HepG2 (cell line): ENCODE measurements at regions not wholly inside any gene's neighbourhood (a gene's known extent, or its start where the extent isn't known, plus 50 kb on each side); places are given as distances from the start of the nearest gene placed in this dataset.

Source experiments
- CBX1 ChIP-seq: IDR thresholded peaks from one replicate; pipeline ENCODE4 v1.6.1; 2016; ENCODE audit warnings: antibody characterized with exemption, low read depth
- EZH2 ChIP-seq: conservative IDR thresholded peaks from 2 replicates; pipeline ENCODE4 v1.6.1; 2012; ENCODE audit warnings: mild to moderate bottlenecking, low read depth, low read length, moderate library complexity
- MTA3 ChIP-seq: sonication (generic); formaldehyde crosslinking; IDR thresholded peaks from 2 replicates; pipeline ENCODE4 v1.4.0; 2020; ENCODE audit warnings: missing genetic modification reagents
- MTF1 ChIP-seq: sonication (generic); formaldehyde crosslinking; IDR thresholded peaks from 2 replicates; pipeline ENCODE4 v1.5.0; 2020; ENCODE audit warnings: missing genetic modification reagents
- ONECUT2 ChIP-seq: sonication (generic); formaldehyde crosslinking; IDR thresholded peaks from 2 replicates; pipeline ENCODE4 v1.4.0; 2020; ENCODE audit warnings: missing genetic modification reagents
- POLR2A ChIP-seq, 2 experiments: IDR thresholded peaks; 2 replicates each; pipeline ENCODE4 v1.6.1; 2011; ENCODE audit warnings: low read depth in 2 of 2, low read length in 2 of 2, mild to moderate bottlenecking in 1 of 2, moderate library complexity in 1 of 2; ENCODE audit not compliant: insufficient read depth in 1 of 2
- TCF7L2 ChIP-seq: IDR thresholded peaks from 2 replicates; pipeline ENCODE4 v1.6.1; 2011; ENCODE audit warnings: mild to moderate bottlenecking, low read depth, low read length, moderate library complexity
- TOE1 ChIP-seq: sonication (generic); formaldehyde crosslinking; IDR thresholded peaks from 2 replicates; pipeline ENCODE4 v1.4.0; 2020; ENCODE audit warnings: mild to moderate bottlenecking, missing genetic modification reagents
- YY1 ChIP-seq: IDR thresholded peaks from 2 replicates; pipeline ENCODE4 v1.6.1; 2011; ENCODE audit warnings: low read length, low read depth, moderate library complexity, mild to moderate bottlenecking; ENCODE audit not compliant: insufficient read depth, insufficient replicate concordance
- ZNF337 ChIP-seq: sonication (generic); formaldehyde crosslinking; IDR thresholded peaks from 2 replicates; pipeline ENCODE4 v1.5.1; 2020; ENCODE audit warnings: missing genetic modification reagents, low read depth, mild to moderate bottlenecking, borderline replicate concordance
- TF ChIP-seq, protein P1 (sequence below): sonication (generic); formaldehyde crosslinking; IDR thresholded peaks from 2 replicates; pipeline ENCODE4 v1.4.0; 2020; ENCODE audit warnings: missing genetic modification reagents
- TF ChIP-seq, protein P2 (sequence below): sonication (generic); formaldehyde crosslinking; IDR thresholded peaks from 2 replicates; pipeline ENCODE4 v1.4.0; 2020; ENCODE audit warnings: missing genetic modification reagents
- TF ChIP-seq, protein P3 (sequence below), 2 experiments: IDR thresholded peaks; 2 replicates each; pipeline ENCODE4 v1.6.1; 2011 to 2012; ENCODE audit warnings: low read length in 2 of 2, borderline replicate concordance in 1 of 2, low read depth in 1 of 2, mild to moderate bottlenecking in 1 of 2, moderate library complexity in 1 of 2

DNA sequence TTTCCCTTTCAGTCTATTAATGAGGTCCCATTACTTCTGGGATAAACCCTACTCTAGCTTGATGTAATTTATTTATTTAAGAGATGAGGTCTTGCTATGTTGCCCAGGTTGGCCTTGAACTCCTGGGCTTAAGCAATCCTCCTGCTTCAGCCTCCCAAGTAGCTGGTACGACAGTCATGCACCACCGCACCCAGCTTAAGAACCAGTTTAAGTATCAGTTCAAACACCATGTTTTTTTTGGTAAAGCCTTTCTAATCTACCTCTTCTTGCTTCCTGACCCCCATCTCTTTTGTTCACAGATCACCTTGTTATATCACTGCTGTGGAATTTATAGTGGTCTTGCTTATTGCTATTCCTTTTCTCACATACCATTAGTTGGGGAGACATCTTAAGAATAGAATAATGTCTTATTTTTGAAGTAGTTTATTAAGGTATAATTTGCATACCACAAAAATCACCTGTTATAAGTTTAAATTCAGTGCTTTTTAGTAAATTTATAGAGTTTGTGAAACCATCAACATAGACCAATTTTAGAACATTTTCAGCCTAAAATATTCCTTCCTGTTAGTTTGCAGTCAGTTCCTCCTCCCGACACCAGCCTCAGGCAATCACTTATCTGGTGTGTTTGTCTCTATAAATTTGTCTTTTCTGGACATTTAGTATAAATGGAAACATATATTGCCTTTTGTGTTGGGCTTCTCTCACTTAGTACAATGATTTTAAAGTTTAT is 257.9 kb downstream of the PDCD6IP start:
- no peak for TF ChIP-seq EZH2
- TF ChIP-seq ONECUT2: no peak
- TF ChIP-seq MTF1 (CRISPR knock-in tag): no peak
- TF ChIP-seq, protein P1, sequence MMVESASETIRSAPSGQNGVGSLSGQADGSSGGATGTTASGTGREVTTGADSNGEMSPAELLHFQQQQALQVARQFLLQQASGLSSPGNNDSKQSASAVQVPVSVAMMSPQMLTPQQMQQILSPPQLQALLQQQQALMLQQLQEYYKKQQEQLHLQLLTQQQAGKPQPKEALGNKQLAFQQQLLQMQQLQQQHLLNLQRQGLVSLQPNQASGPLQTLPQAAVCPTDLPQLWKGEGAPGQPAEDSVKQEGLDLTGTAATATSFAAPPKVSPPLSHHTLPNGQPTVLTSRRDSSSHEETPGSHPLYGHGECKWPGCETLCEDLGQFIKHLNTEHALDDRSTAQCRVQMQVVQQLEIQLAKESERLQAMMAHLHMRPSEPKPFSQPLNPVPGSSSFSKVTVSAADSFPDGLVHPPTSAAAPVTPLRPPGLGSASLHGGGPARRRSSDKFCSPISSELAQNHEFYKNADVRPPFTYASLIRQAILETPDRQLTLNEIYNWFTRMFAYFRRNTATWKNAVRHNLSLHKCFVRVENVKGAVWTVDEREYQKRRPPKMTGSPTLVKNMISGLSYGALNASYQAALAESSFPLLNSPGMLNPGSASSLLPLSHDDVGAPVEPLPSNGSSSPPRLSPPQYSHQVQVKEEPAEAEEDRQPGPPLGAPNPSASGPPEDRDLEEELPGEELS (CRISPR knock-in tag): no peak
- no peak for TF ChIP-seq TCF7L2
- TF ChIP-seq YY1: no peak
- no peak for TF ChIP-seq POLR2A (IDR thresholded peaks at IDR 0.05; ENCODE audit: insufficient read depth in 1 of 2, low read depth in 2 of 2, low read length in 2 of 2)
- TF ChIP-seq TOE1: no peak
- TF ChIP-seq, protein P2, sequence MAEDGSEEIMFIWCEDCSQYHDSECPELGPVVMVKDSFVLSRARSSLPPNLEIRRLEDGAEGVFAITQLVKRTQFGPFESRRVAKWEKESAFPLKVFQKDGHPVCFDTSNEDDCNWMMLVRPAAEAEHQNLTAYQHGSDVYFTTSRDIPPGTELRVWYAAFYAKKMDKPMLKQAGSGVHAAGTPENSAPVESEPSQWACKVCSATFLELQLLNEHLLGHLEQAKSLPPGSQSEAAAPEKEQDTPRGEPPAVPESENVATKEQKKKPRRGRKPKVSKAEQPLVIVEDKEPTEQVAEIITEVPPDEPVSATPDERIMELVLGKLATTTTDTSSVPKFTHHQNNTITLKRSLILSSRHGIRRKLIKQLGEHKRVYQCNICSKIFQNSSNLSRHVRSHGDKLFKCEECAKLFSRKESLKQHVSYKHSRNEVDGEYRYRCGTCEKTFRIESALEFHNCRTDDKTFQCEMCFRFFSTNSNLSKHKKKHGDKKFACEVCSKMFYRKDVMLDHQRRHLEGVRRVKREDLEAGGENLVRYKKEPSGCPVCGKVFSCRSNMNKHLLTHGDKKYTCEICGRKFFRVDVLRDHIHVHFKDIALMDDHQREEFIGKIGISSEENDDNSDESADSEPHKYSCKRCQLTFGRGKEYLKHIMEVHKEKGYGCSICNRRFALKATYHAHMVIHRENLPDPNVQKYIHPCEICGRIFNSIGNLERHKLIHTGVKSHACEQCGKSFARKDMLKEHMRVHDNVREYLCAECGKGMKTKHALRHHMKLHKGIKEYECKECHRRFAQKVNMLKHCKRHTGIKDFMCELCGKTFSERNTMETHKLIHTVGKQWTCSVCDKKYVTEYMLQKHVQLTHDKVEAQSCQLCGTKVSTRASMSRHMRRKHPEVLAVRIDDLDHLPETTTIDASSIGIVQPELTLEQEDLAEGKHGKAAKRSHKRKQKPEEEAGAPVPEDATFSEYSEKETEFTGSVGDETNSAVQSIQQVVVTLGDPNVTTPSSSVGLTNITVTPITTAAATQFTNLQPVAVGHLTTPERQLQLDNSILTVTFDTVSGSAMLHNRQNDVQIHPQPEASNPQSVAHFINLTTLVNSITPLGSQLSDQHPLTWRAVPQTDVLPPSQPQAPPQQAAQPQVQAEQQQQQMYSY (CRISPR knock-in tag): no peak
- no peak for TF ChIP-seq ZNF337 (CRISPR knock-in tag)
- no peak for TF ChIP-seq CBX1
- TF ChIP-seq, protein P3, sequence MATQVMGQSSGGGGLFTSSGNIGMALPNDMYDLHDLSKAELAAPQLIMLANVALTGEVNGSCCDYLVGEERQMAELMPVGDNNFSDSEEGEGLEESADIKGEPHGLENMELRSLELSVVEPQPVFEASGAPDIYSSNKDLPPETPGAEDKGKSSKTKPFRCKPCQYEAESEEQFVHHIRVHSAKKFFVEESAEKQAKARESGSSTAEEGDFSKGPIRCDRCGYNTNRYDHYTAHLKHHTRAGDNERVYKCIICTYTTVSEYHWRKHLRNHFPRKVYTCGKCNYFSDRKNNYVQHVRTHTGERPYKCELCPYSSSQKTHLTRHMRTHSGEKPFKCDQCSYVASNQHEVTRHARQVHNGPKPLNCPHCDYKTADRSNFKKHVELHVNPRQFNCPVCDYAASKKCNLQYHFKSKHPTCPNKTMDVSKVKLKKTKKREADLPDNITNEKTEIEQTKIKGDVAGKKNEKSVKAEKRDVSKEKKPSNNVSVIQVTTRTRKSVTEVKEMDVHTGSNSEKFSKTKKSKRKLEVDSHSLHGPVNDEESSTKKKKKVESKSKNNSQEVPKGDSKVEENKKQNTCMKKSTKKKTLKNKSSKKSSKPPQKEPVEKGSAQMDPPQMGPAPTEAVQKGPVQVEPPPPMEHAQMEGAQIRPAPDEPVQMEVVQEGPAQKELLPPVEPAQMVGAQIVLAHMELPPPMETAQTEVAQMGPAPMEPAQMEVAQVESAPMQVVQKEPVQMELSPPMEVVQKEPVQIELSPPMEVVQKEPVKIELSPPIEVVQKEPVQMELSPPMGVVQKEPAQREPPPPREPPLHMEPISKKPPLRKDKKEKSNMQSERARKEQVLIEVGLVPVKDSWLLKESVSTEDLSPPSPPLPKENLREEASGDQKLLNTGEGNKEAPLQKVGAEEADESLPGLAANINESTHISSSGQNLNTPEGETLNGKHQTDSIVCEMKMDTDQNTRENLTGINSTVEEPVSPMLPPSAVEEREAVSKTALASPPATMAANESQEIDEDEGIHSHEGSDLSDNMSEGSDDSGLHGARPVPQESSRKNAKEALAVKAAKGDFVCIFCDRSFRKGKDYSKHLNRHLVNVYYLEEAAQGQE (IDR thresholded peaks at IDR 0.05; ENCODE audit: borderline replicate concordance in 1 of 2, low read depth in 1 of 2, low read length in 2 of 2): no peak
- TF ChIP-seq MTA3 (CRISPR knock-in tag): no peak
